ENCODE measurements at regions not wholly inside any gene's neighbourhood (a gene's known extent, or its start where the extent isn't known, plus 50 kb on each side); places are given as distances from the start of the nearest gene placed in this dataset.

DNA sequence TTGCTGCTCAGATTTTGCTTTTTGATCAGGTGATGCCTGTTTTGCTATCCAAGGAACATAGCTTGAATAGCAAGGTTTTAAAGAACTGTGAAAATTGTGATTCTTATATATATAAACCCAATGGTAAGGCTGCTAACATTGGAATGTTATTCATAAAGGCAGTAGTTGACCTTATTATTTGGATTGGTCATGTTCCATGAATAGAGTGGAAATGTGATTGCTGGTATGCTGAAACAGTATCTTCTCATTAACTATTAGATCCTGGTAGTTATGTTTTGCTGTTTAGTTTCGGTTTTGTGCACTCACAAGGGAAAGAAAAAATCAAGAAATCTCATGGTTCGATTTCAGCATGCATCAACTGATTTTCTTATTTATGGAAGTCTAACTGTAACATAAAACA, 78.7 kb upstream of the NPHP3 start:
- Mint-ChIP-seq H3K9me3 (no peaks in the 10 kb centered on the region), H3K27ac (ENCODE audit: low read depth) (no peak overlapping the region), H3K27me3 (no peaks in the 10 kb centered on the region), H3K4me3 (no peak overlapping the region), H3K36me3 (ENCODE audit: insufficient read depth) (no peaks in the 10 kb centered on the region), H3K4me1 (no peaks in the 10 kb centered on the region)
- no peak for ATAC-seq (replicated peaks; ENCODE audit: extremely low read depth, poor library complexity, severe bottlenecking)
- DNase-seq (ENCODE audit: low spot score in 2 of 2), result no peak

- ATAC-seq (replicated peaks; ENCODE audit: extremely low read depth, poor library complexity, severe bottlenecking), result no peak
- Mint-ChIP-seq H3K4me3 (no peak overlapping the region), H3K9me3 (no peaks in the 10 kb centered on the region), H3K27ac (ENCODE audit: low read depth) (no peak overlapping the region), H3K27me3 (peaks cover 50% of the 10 kb centered on the region), H3K4me1 (no peaks in the 10 kb centered on the region), H3K36me3 (ENCODE audit: insufficient read depth) (no peaks in the 10 kb centered on the region)
- no peak for DNase-seq (ENCODE audit: low spot score in 2 of 2)
These were observed 68.6 kb upstream of the NPHP3 start for GRCh38 chr3:132790806-132791205.

DNA sequence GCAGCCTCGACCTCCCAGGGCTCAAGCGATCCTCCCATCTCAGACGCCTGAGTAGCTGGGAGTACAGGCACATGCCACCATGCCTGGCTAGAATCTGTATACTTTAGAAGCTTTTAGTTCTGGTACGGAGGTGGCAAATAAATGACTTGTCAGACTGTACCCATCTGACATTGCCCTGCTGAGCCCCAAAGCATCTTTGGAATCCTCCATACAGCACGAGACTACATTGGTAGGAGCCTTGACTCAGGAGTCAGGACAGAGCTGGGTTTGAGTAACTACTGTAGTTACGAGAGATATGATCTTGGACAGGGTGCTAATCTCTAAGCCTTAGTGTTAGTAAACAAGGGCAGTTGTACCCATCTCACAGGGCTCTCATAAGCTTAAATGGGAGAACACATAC, 67.8 kb upstream of the NPHP3 start:
- H3K36me3 Mint-ChIP-seq (ENCODE audit: insufficient read depth), result no peaks in the 10 kb centered on the region
- no peak overlapping the region for H3K27ac Mint-ChIP-seq (ENCODE audit: low read depth)
- H3K4me1 Mint-ChIP-seq, result no peaks in the 10 kb centered on the region
- no peaks in the 10 kb centered on the region for H3K9me3 Mint-ChIP-seq
- no peak overlapping the region for H3K4me3 Mint-ChIP-seq
- no peak for DNase-seq (ENCODE audit: low spot score in 2 of 2)
- no peak for ATAC-seq (replicated peaks; ENCODE audit: extremely low read depth, poor library complexity, severe bottlenecking)
- H3K27me3 Mint-ChIP-seq, result peaks cover 59% of the 10 kb centered on the region

DNA sequence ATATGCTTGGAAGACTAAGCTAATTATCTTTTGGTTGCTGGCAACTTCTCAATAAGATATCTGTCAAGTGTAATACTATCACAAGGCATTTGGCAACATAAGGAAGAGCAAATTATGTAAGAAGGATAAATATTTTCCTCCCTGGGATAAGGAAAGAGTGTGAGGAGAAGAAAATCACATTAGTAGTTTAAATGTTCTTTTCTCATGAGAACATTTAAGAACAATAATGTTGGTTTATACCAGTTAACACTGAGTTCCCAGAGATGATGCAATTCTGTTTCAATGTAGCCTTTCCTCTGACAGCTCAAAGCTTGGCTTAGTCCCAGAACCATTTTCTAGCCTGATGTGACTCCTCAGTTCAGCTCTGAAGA, 66.1 kb upstream of the NPHP3 start:
- H3K36me3 Mint-ChIP-seq (ENCODE audit: insufficient read depth), result no peaks in the 10 kb centered on the region
- DNase-seq (ENCODE audit: low spot score in 2 of 2), result no peak
- H3K27me3 Mint-ChIP-seq, result peaks cover 51% of the 10 kb centered on the region
- no peak for ATAC-seq (replicated peaks; ENCODE audit: extremely low read depth, poor library complexity, severe bottlenecking)
- no peak overlapping the region for H3K27ac Mint-ChIP-seq (ENCODE audit: low read depth)
- H3K4me1 Mint-ChIP-seq, result no peaks in the 10 kb centered on the region
- H3K9me3 Mint-ChIP-seq, result no peaks in the 10 kb centered on the region
- H3K4me3 Mint-ChIP-seq, result no peak overlapping the region

GRCh38 chr3:132787616-132788300, 65.5 kb upstream of the NPHP3 start:
- H3K9me3 Mint-ChIP-seq, result no peaks in the 10 kb centered on the region
- H3K27me3 Mint-ChIP-seq, result peaks cover 46% of the 10 kb centered on the region
- no peak overlapping the region for H3K27ac Mint-ChIP-seq (ENCODE audit: low read depth)
- H3K36me3 Mint-ChIP-seq (ENCODE audit: insufficient read depth), result no peaks in the 10 kb centered on the region
- ATAC-seq (replicated peaks; ENCODE audit: extremely low read depth, poor library complexity, severe bottlenecking), result no peak
- no peak for DNase-seq (ENCODE audit: low spot score in 2 of 2)
- H3K4me3 Mint-ChIP-seq, result no peak overlapping the region
- no peaks in the 10 kb centered on the region for H3K4me1 Mint-ChIP-seq

DNA sequence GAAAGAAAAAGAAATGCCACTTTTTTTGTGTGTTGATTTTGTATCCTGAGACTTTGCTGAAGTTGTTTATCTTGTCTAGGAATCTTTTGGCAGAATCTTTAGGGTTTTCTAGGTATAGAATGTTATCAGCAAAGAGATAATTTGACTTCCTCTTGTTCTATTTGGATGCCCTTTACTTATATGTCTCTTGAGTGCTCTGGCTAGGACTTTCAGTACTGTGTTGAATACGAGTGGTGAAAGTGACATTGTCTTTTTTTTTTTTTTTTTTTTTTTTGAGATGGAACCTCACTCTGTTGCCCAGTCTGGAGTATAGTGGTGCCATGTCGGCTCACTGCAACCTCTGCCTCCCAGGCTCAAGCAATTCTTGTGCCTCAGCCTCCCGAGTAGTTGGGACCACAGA, 64.7 kb upstream of the NPHP3 start:
- Mint-ChIP-seq H3K4me3 (no peak overlapping the region), H3K27me3 (peaks cover 37% of the 10 kb centered on the region), H3K27ac (ENCODE audit: low read depth) (no peak overlapping the region), H3K36me3 (ENCODE audit: insufficient read depth) (no peaks in the 10 kb centered on the region), H3K9me3 (no peaks in the 10 kb centered on the region), H3K4me1 (no peaks in the 10 kb centered on the region)
- ATAC-seq (replicated peaks; ENCODE audit: extremely low read depth, poor library complexity, severe bottlenecking) (no peak), DNase-seq (ENCODE audit: low spot score in 2 of 2) (no peak)

- DNase-seq (ENCODE audit: low spot score in 2 of 2) (no peak), ATAC-seq (replicated peaks; ENCODE audit: extremely low read depth, poor library complexity, severe bottlenecking) (no peak)
- H3K4me1 Mint-ChIP-seq, result no peaks in the 10 kb centered on the region
- H3K27me3 Mint-ChIP-seq, result peaks cover 21% of the 10 kb centered on the region
- H3K36me3 Mint-ChIP-seq (ENCODE audit: insufficient read depth), result no peaks in the 10 kb centered on the region
- no peak overlapping the region for H3K4me3 Mint-ChIP-seq
- no peak overlapping the region for H3K27ac Mint-ChIP-seq (ENCODE audit: low read depth)
- no peaks in the 10 kb centered on the region for H3K9me3 Mint-ChIP-seq
These were observed 63.1 kb upstream of the NPHP3 start for GRCh38 chr3:132785292-132785691.

- H3K27me3 Mint-ChIP-seq, result peaks cover 25% of the 10 kb centered on the region
- ATAC-seq (replicated peaks; ENCODE audit: extremely low read depth, poor library complexity, severe bottlenecking) (no peak), DNase-seq (ENCODE audit: low spot score in 2 of 2) (no peak)
- no peaks in the 10 kb centered on the region for H3K36me3 Mint-ChIP-seq (ENCODE audit: insufficient read depth)
- H3K9me3 Mint-ChIP-seq, result no peaks in the 10 kb centered on the region
- H3K4me3 Mint-ChIP-seq, result no peak overlapping the region
- H3K4me1 Mint-ChIP-seq, result no peaks in the 10 kb centered on the region
- H3K27ac Mint-ChIP-seq (ENCODE audit: low read depth), result no peak overlapping the region
These were observed 62.4 kb upstream of the NPHP3 start for GRCh38 chr3:132784502-132785025.

DNA sequence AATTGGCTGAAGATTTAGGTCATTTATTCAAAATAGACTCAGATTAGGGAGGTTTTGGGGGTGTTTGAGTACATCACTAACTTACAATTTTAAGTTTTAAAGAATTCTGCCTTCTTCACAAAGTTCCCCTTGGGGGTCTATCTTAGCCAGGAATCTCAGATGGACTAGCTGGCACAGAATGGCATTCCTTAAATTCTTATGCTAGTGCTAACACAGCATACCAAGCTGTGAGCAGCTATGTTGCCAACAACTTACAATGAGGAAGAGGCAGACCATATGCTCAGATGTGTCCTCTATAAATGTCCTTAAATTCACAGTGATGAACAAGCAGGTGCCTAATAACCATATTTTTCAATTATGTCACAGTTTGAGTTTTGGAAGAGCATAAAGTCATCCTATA, 60.9 kb upstream of the NPHP3 start:
- DNase-seq (ENCODE audit: low spot score in 2 of 2), result no peak
- Mint-ChIP-seq H3K36me3 (ENCODE audit: insufficient read depth) (no peaks in the 10 kb centered on the region), H3K27ac (ENCODE audit: low read depth) (no peak overlapping the region), H3K4me1 (no peaks in the 10 kb centered on the region), H3K9me3 (no peaks in the 10 kb centered on the region), H3K4me3 (no peak overlapping the region), H3K27me3 (peaks cover 31% of the 10 kb centered on the region)
- ATAC-seq (replicated peaks; ENCODE audit: extremely low read depth, poor library complexity, severe bottlenecking), result no peak

GRCh38 chr3:132781922-132782321, 59.7 kb upstream of the NPHP3 start:
- Mint-ChIP-seq H3K27ac (ENCODE audit: low read depth) (no peak overlapping the region), H3K36me3 (ENCODE audit: insufficient read depth) (no peaks in the 10 kb centered on the region), H3K27me3 (peaks cover 40% of the 10 kb centered on the region), H3K4me3 (no peak overlapping the region), H3K9me3 (no peaks in the 10 kb centered on the region), H3K4me1 (no peaks in the 10 kb centered on the region)
- ATAC-seq (replicated peaks; ENCODE audit: extremely low read depth, poor library complexity, severe bottlenecking), result no peak
- DNase-seq (ENCODE audit: low spot score in 2 of 2), result no peak

DNA sequence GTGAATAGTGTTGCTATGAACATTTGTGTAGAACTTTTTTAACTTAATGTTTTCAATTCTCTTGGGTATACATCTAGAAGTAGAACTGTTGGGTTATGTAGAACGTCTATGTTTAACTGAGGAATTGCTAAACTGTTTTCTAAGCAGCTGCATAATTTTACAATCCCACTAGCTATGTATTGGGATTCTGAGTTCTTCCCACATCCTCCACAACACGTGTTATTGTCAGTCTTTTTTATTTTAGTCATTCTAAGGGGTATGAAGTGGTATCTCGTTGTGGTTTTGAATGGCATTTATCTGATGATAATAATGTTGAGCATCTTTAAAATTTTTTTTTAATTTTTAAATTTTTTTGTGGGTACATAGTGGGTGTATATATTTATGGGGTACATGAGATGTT, 55.0 kb upstream of the NPHP3 start:
- DNase-seq (ENCODE audit: low spot score in 2 of 2) (no peak), ATAC-seq (replicated peaks; ENCODE audit: extremely low read depth, poor library complexity, severe bottlenecking) (no peak)
- peaks cover 20% of the 10 kb centered on the region for H3K27me3 Mint-ChIP-seq
- H3K36me3 Mint-ChIP-seq (ENCODE audit: insufficient read depth), result no peaks in the 10 kb centered on the region
- H3K4me3 Mint-ChIP-seq, result no peak overlapping the region
- H3K9me3 Mint-ChIP-seq, result no peaks in the 10 kb centered on the region
- no peaks in the 10 kb centered on the region for H3K4me1 Mint-ChIP-seq
- no peak overlapping the region for H3K27ac Mint-ChIP-seq (ENCODE audit: low read depth)

DNA sequence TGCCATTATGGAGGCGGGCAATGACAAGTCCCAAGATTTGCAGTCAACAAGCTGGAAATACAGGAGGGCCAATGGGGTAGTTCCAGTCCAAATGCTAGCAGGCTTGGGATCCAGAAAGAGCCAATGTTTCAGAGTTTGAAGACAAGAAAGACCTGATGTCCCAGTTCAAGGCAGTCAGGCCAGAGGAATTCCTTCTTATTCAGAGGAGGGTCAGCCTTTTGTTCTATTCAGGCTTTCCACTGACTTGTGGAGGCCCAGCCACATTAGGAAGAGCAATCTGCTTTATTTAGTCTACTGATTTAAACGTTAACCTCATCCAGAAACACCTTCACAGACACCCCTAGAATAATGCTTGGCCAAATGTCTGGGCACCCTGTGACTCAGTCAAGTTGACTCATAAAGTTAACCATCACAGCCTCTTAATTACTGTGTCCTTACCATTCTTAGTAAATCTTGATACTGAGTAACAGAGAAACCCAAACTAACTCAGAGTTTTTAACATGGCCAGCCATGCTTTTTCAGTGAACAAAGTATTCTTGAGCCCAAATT, 50.9 kb upstream of the NPHP3 start:
- Mint-ChIP-seq H3K27me3 (peaks cover 31% of the 10 kb centered on the region), H3K36me3 (ENCODE audit: insufficient read depth) (no peaks in the 10 kb centered on the region), H3K4me1 (no peaks in the 10 kb centered on the region), H3K9me3 (no peaks in the 10 kb centered on the region), H3K27ac (ENCODE audit: low read depth) (no peak overlapping the region), H3K4me3 (no peak overlapping the region)
- DNase-seq (ENCODE audit: low spot score in 2 of 2) (no peak), ATAC-seq (replicated peaks; ENCODE audit: extremely low read depth, poor library complexity, severe bottlenecking) (no peak)

DNA sequence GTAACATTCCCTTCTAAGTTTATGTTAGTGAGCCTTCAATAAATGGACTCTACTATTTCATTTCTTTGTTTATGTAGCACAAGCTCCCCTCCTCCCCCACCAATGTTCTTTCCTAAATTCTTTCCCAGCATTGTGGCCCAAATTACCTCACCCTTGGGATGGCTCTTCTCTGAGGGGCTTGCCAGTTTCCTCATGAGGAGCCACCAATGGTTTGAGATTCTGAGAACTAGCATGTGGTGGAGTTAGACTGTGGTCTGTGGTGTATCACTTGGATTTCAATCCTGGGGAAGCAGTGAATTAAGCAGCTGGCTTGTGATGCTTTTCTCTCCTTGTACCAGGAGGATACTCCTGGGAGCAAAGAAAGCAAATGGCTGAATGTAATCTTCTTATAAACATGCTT, 50.0 kb upstream of the NPHP3 start:
- H3K4me3 Mint-ChIP-seq, result no peak overlapping the region
- peaks cover 31% of the 10 kb centered on the region for H3K27me3 Mint-ChIP-seq
- DNase-seq (ENCODE audit: low spot score in 2 of 2) (no peak), ATAC-seq (replicated peaks; ENCODE audit: extremely low read depth, poor library complexity, severe bottlenecking) (no peak)
- no peak overlapping the region for H3K27ac Mint-ChIP-seq (ENCODE audit: low read depth)
- no peaks in the 10 kb centered on the region for H3K4me1 Mint-ChIP-seq
- no peaks in the 10 kb centered on the region for H3K9me3 Mint-ChIP-seq
- H3K36me3 Mint-ChIP-seq (ENCODE audit: insufficient read depth), result no peaks in the 10 kb centered on the region
